ENCODE measurements at regions not wholly inside any gene's neighbourhood (a gene's known extent, or its start where the extent isn't known, plus 50 kb on each side); places are given as distances from the start of the nearest gene placed in this dataset.

- Mint-ChIP-seq H3K9me3 (ENCODE audit: low read depth) (no peaks in the 10 kb centered on the region), H3K27me3 (ENCODE audit: low read depth) (no peaks in the 10 kb centered on the region), H3K4me1 (ENCODE audit: low read depth) (peaks cover 9% of the 10 kb centered on the region), H3K4me3 (ENCODE audit: unreplicated experiment) (no peak overlapping the region), H3K27ac (ENCODE audit: unreplicated experiment) (no peak overlapping the region), H3K36me3 (ENCODE audit: low read depth) (no peaks in the 10 kb centered on the region)
- no peak for TF ChIP-seq CTCF (IDR thresholded peaks at IDR 0.05)
- no peak for DNase-seq (ENCODE audit: low spot score)
Measured at GRCh38 chr13:109951491-109951890, 165.1 kb upstream of the IRS2 start.

- TF ChIP-seq CTCF (IDR thresholded peaks at IDR 0.05): no peak
- Mint-ChIP-seq H3K4me1 (ENCODE audit: low read depth) (peaks cover 5% of the 10 kb centered on the region), H3K27ac (ENCODE audit: unreplicated experiment) (no peak overlapping the region), H3K9me3 (ENCODE audit: low read depth) (peaks cover 2% of the 10 kb centered on the region), H3K36me3 (ENCODE audit: low read depth) (no peaks in the 10 kb centered on the region), H3K27me3 (ENCODE audit: low read depth) (no peaks in the 10 kb centered on the region), H3K4me3 (ENCODE audit: unreplicated experiment) (no peak overlapping the region)
- DNase-seq (ENCODE audit: low spot score): no peak
Measured at GRCh38 chr13:109949397-109949796, 163.0 kb upstream of the IRS2 start.

GRCh38 chr13:109947006-109947405 lies 160.6 kb upstream of the IRS2 start:
- DNase-seq (ENCODE audit: low spot score): no peak
- TF ChIP-seq CTCF (IDR thresholded peaks at IDR 0.05): no peak
- Mint-ChIP-seq H3K4me3 (ENCODE audit: unreplicated experiment) (no peak overlapping the region), H3K36me3 (ENCODE audit: low read depth) (no peaks in the 10 kb centered on the region), H3K27me3 (ENCODE audit: low read depth) (no peaks in the 10 kb centered on the region), H3K4me1 (ENCODE audit: low read depth) (peaks cover 5% of the 10 kb centered on the region), H3K9me3 (ENCODE audit: low read depth) (peaks cover 2% of the 10 kb centered on the region), H3K27ac (ENCODE audit: unreplicated experiment) (no peak overlapping the region)

- no peak overlapping the region for H3K4me3 Mint-ChIP-seq (ENCODE audit: unreplicated experiment)
- peaks cover 2% of the 10 kb centered on the region for H3K9me3 Mint-ChIP-seq (ENCODE audit: low read depth)
- H3K4me1 Mint-ChIP-seq (ENCODE audit: low read depth): peaks cover 5% of the 10 kb centered on the region
- DNase-seq (ENCODE audit: low spot score): no peak
- no peak for TF ChIP-seq CTCF (IDR thresholded peaks at IDR 0.05)
- no peak overlapping the region for H3K27ac Mint-ChIP-seq (ENCODE audit: unreplicated experiment)
- H3K27me3 Mint-ChIP-seq (ENCODE audit: low read depth): no peaks in the 10 kb centered on the region
- no peaks in the 10 kb centered on the region for H3K36me3 Mint-ChIP-seq (ENCODE audit: low read depth)
Measured at GRCh38 chr13:109945206-109945960, 159.0 kb upstream of the IRS2 start.

GRCh38 chr13:109941951-109942350 lies 155.6 kb upstream of the IRS2 start:
- H3K4me1 Mint-ChIP-seq (ENCODE audit: low read depth): peaks cover 17% of the 10 kb centered on the region

More at GRCh38 chr13:109941951-109942350, 155.6 kb upstream of the IRS2 start:
- DNase-seq (ENCODE audit: low spot score): no peak
- Mint-ChIP-seq H3K9me3 (ENCODE audit: low read depth) (peaks cover 2% of the 10 kb centered on the region), H3K4me3 (ENCODE audit: unreplicated experiment) (no peak overlapping the region), H3K27me3 (ENCODE audit: low read depth) (no peaks in the 10 kb centered on the region), H3K27ac (ENCODE audit: unreplicated experiment) (no peak overlapping the region), H3K36me3 (ENCODE audit: low read depth) (no peaks in the 10 kb centered on the region)
- TF ChIP-seq CTCF (IDR thresholded peaks at IDR 0.05): no peak

All from chondrocyte (in vitro differentiated cells).